MM.1S (cell line): ENCODE measurements at regions not wholly inside any gene's neighbourhood (a gene's known extent, or its start where the extent isn't known, plus 50 kb on each side); places are given as distances from the start of the nearest gene placed in this dataset.

ENCODE experiments used
- CTCF ChIP-seq: fragments of 300-600 bp; sonication (generic); IDR thresholded peaks from 2 replicates; pipeline ENCODE4 v1.5.1; 2016; ENCODE audit warnings: antibody characterized with exemption, low read length, mixed read lengths
- EZH2 ChIP-seq: fragments of 300-600 bp; sonication (generic); optimal IDR thresholded peaks from 2 replicates; pipeline ENCODE3; 2017; ENCODE audit warnings: low read depth, mild to moderate bottlenecking, antibody characterized with exemption, low read length, mixed read lengths

GRCh38 chr20:19961293-19961692 is 55.9 kb upstream of the NAA20 start:
- TF ChIP-seq CTCF (no peak), EZH2 (no peak)
